Gastrocnemius medialis (tissue), 4 donors: ENCODE measurements at regions not wholly inside any gene's neighbourhood (a gene's known extent, or its start where the extent isn't known, plus 50 kb on each side); places are given as distances from the start of the nearest gene placed in this dataset.

ENCODE experiments used
- ATAC-seq, 2 donors: fragments of 150-250 bp; one replicate each; pipeline ENCODE4 v1.9.1; 2016
- DNase-seq, 2 donors: peaks; one replicate each; pipeline ENCODE4 v3.0.0-alpha.2; 2019
- H3K27ac ChIP-seq, 4 donors: fragments of 200-600 bp; sonication (generic); 1 replicate in 1 of 4; 2 replicates in 3 of 4; pipeline ENCODE4 v1.5.1; 2016 to 2018; ENCODE audit warnings: mild to moderate bottlenecking in 2 of 4, moderate library complexity in 1 of 4
- H3K27me3 ChIP-seq, 3 donors: fragments of 200-600 bp; sonication (generic) in 2 of 3; 1 replicate in 1 of 3; 2 replicates in 2 of 3; pipeline versions ENCODE4 v1.5.1 to v1.6.0; 2016 to 2019; ENCODE audit warnings: mild to moderate bottlenecking in 1 of 3, moderate library complexity in 1 of 3
- H3K36me3 ChIP-seq, 2 donors: fragments of 200-600 bp; sonication (generic) in 1 of 2; one replicate each; pipeline ENCODE4 v1.5.1; 2017 to 2018
- H3K4me1 ChIP-seq, 2 donors: fragments of 200-600 bp; sonication (generic) in 1 of 2; one replicate each; pipeline ENCODE4 v1.5.1; 2016 to 2017; ENCODE audit warnings: mild to moderate bottlenecking in 2 of 2
- H3K4me3 ChIP-seq, 4 donors: fragments of 200-600 bp; sonication (generic) in 3 of 4; 1 replicate in 1 of 4; 2 replicates in 3 of 4; pipeline ENCODE4 v1.5.1; 2016 to 2019; ENCODE audit warnings: mild to moderate bottlenecking in 2 of 4
- H3K9me3 ChIP-seq, 3 donors: fragments of 200-600 bp; sonication (generic) in 2 of 3; 1 replicate in 1 of 3; 2 replicates in 2 of 3; pipeline ENCODE4 v1.5.1; 2016 to 2019
- POLR2A ChIP-seq, 2 donors: fragments of 450-650 bp; IDR thresholded peaks; one replicate each; pipeline ENCODE4 v1.6.1; 2017; ENCODE audit warnings: antibody characterized with exemption in 2 of 2, mild to moderate bottlenecking in 2 of 2, moderate library complexity in 2 of 2
- in situ Hi-C, 4 donors: fragments of 200-750 bp; cut with MboI; loops; one replicate each; pipeline versions ENCODE4 v1.15.0 to v1.8.0; 2017; ENCODE audit warnings: low sequenced_read_pairs in 4 of 4
- intact Hi-C: fragments of 100-400 bp; cut with DNase I; formaldehyde crosslinking; loops from one replicate; pipeline ENCODE4 v1.15.1; 2023; ENCODE audit warnings: low total_unique reads
- TF ChIP-seq, protein P1 (sequence below), 5 experiments: fragments of 450-650 bp in 3 of 5; fragments of 200-600 bp in 2 of 5; sonication (generic) in 2 of 5; IDR thresholded peaks in 4 of 5; conservative IDR thresholded peaks in 1 of 5; 1 replicate in 4 of 5; 2 replicates in 1 of 5; pipeline ENCODE4 v1.5.1; 2016 to 2019; ENCODE audit warnings: antibody characterized with exemption in 5 of 5, mild to moderate bottlenecking in 3 of 5, moderate library complexity in 3 of 5

DNA sequence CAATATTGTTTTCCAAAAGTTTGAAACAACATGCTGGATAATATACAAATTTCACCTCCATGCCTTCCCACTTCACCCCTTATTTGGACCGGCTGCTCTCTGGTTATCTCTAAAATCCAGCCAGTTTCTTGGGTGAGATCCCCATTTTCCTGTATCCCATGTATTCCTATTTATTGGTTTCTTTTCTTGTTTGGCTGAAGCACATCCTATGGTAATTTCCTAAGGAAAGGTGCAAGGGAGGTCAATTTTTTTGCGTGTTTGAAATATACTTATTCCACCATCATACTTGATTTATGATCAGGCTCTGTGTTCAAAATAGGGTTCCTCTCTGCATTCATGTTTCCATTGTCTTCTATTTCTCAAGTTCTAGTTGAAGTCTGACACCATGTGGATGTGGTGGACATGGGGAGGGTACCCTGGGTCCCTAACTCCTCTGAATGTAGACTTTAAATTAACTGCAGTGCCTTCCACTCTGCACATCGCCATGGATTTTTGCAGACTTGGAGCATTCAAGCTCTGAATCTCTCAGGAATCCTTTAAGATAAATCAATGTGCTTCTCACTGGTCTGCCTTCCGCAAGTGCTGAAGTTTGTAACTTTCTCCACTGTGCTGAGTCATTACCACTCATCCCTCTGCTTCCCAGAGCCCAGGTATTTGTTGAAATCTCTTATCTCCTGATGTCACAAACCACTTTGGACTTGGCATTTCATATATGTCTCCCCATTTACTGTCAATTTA lies 52.1 kb upstream of the TLE3 start:
- Histone ChIP-seq H3K4me1 (no peaks in the 10 kb centered on the region), H3K27me3 (no peaks in the 10 kb centered on the region), H3K9me3 (no peaks in the 10 kb centered on the region), H3K36me3 (no peaks in the 10 kb centered on the region), H3K27ac (no peak overlapping the region), H3K4me3 (no peak overlapping the region)
- no peak for DNase-seq
- no peak for ATAC-seq
- TF ChIP-seq, protein P1, sequence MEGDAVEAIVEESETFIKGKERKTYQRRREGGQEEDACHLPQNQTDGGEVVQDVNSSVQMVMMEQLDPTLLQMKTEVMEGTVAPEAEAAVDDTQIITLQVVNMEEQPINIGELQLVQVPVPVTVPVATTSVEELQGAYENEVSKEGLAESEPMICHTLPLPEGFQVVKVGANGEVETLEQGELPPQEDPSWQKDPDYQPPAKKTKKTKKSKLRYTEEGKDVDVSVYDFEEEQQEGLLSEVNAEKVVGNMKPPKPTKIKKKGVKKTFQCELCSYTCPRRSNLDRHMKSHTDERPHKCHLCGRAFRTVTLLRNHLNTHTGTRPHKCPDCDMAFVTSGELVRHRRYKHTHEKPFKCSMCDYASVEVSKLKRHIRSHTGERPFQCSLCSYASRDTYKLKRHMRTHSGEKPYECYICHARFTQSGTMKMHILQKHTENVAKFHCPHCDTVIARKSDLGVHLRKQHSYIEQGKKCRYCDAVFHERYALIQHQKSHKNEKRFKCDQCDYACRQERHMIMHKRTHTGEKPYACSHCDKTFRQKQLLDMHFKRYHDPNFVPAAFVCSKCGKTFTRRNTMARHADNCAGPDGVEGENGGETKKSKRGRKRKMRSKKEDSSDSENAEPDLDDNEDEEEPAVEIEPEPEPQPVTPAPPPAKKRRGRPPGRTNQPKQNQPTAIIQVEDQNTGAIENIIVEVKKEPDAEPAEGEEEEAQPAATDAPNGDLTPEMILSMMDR (IDR thresholded peaks at IDR 0.05 in 4 of 5, conservative IDR thresholded peaks at IDR 0.05 in 1 of 5), result no peak
- TF ChIP-seq POLR2A (IDR thresholded peaks at IDR 0.05), result no peak
- intact Hi-C loops (no loop called here), in situ Hi-C loops (no loop called here)

DNA sequence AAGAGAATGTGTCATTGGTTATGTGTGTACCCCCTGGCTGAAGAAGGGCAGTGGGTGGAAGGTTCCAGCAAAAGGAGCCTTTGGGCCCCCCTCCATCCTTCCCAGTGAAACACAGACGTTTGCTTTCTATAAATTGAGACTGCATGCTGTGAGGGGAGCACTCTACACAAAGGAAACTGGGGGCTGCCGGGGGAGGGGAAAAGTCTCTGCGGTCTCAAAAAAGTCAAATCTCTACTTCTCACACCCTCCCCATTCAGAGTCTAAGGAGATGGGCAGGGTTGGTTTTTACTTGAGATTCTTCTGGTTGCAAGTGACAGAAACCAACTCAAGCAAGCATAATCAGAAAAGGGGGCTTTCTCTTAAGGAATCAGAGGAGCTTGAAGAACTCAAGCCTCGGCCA lies 50.1 kb upstream of the TLE3 start:
- Histone ChIP-seq H3K36me3 (no peaks in the 10 kb centered on the region), H3K27me3 (no peaks in the 10 kb centered on the region), H3K4me1 (no peaks in the 10 kb centered on the region), H3K27ac (no peak overlapping the region), H3K4me3 (no peak overlapping the region), H3K9me3 (no peaks in the 10 kb centered on the region)
- in situ Hi-C loops (no loop called here), intact Hi-C loops (no loop called here)
- TF ChIP-seq, protein P1 (IDR thresholded peaks at IDR 0.05 in 4 of 5, conservative IDR thresholded peaks at IDR 0.05 in 1 of 5), result no peak
- no peak for TF ChIP-seq POLR2A (IDR thresholded peaks at IDR 0.05)
- ATAC-seq, result no peak
- DNase-seq, result no peak
